HEK293T (cell line): ENCODE measurements at regions not wholly inside any gene's neighbourhood (a gene's known extent, or its start where the extent isn't known, plus 50 kb on each side); places are given as distances from the start of the nearest gene placed in this dataset.

Experiments
- ARNT ChIP-seq: fragments of 450-650 bp; IDR thresholded peaks from 2 replicates; pipeline ENCODE4 v1.6.1; 2017; ENCODE audit warnings: mild to moderate bottlenecking
- BHLHE40 ChIP-seq: fragments of 450-650 bp; IDR thresholded peaks from 2 replicates; pipeline ENCODE4 v1.6.1; 2016; ENCODE audit warnings: mild to moderate bottlenecking, moderate library complexity, borderline replicate concordance
- ELF4 ChIP-seq: fragments of 450-650 bp; IDR thresholded peaks from 2 replicates; pipeline ENCODE4 v1.6.1; 2017; ENCODE audit warnings: antibody characterized with exemption
- FOXA1 ChIP-seq: fragments of 450-650 bp; IDR thresholded peaks from 2 replicates; pipeline ENCODE4 v1.6.1; 2016; ENCODE audit warnings: mild to moderate bottlenecking
- FOXK2 ChIP-seq: fragments of 450-650 bp; IDR thresholded peaks from 2 replicates; pipeline ENCODE4 v1.6.1; 2016; ENCODE audit warnings: mild to moderate bottlenecking
- FOXM1 ChIP-seq: fragments of 450-650 bp; IDR thresholded peaks from 2 replicates; pipeline ENCODE4 v1.6.1; 2017; ENCODE audit warnings: mild to moderate bottlenecking, borderline replicate concordance
- HDGF ChIP-seq: fragments of 450-650 bp; IDR thresholded peaks from 2 replicates; pipeline ENCODE4 v1.6.1; 2017; ENCODE audit warnings: antibody characterized with exemption, borderline replicate concordance
- L3MBTL2 ChIP-seq: fragments of 450-650 bp; conservative IDR thresholded peaks from 2 replicates; pipeline ENCODE4 v1.6.1; 2016; ENCODE audit warnings: mild to moderate bottlenecking
- SP1 ChIP-seq: fragments of 450-650 bp; IDR thresholded peaks from 2 replicates; pipeline ENCODE4 v1.6.1; 2017
- SUZ12 ChIP-seq: fragments of 450-650 bp; IDR thresholded peaks from 2 replicates; pipeline ENCODE4 v1.6.1; 2016; ENCODE audit warnings: mild to moderate bottlenecking
- TARDBP ChIP-seq: fragments of 450-650 bp; IDR thresholded peaks from 2 replicates; pipeline ENCODE4 v1.6.1; 2016
- TF ChIP-seq, protein P1 (sequence below): fragments of 450-650 bp; IDR thresholded peaks from 2 replicates; pipeline ENCODE4 v1.6.1; 2016

DNA sequence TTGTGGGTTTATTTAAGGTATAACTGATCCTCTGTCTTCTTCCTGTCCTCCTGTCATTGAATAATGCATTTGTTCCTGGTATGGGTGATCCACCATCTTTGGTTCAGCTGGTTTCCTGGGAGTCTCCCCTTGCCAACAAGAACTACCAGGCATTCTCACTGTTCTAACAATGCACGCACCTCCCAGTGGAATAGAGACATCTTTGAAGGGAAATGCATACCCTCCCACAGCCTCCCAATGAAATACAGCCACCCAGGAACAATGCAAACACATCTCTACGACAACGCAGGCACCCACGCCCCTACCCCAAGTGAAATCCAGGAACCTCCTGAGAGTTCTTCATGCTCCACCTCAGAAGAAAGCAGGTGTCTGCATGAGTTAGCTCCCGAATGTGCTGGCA, 318.0 kb downstream of the SOX11 start:
- no peak for TF ChIP-seq ELF4
- no peak for TF ChIP-seq HDGF
- TF ChIP-seq TARDBP, result no peak
- no peak for TF ChIP-seq SP1
- TF ChIP-seq L3MBTL2, result no peak
- TF ChIP-seq, protein P1, sequence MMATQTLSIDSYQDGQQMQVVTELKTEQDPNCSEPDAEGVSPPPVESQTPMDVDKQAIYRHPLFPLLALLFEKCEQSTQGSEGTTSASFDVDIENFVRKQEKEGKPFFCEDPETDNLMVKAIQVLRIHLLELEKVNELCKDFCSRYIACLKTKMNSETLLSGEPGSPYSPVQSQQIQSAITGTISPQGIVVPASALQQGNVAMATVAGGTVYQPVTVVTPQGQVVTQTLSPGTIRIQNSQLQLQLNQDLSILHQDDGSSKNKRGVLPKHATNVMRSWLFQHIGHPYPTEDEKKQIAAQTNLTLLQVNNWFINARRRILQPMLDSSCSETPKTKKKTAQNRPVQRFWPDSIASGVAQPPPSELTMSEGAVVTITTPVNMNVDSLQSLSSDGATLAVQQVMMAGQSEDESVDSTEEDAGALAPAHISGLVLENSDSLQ, result no peak
- no peak for TF ChIP-seq SUZ12
- TF ChIP-seq FOXK2, result no peak
- no peak for TF ChIP-seq BHLHE40
- TF ChIP-seq ARNT, result no peak
- TF ChIP-seq FOXM1, result no peak
- no peak for TF ChIP-seq FOXA1
